GM23338 (cell line): ENCODE measurements at regions not wholly inside any gene's neighbourhood (a gene's known extent, or its start where the extent isn't known, plus 50 kb on each side); places are given as distances from the start of the nearest gene placed in this dataset.

Experiments used
- ATAC-seq: fragments of 200-7000 bp; cut with Tn5 transposase; 3 replicates; pipeline ENCODE4 v1.9.1; 2020
- DNase-seq: peaks from one replicate; pipeline ENCODE4 v3.0.0-alpha.2; 2015; ENCODE audit warnings: low spot score
- H2AFZ ChIP-seq: fragments of 200-600 bp; sonication (generic); 2 replicates; pipeline ENCODE4 v1.8.0; 2016; ENCODE audit warnings: antibody characterized with exemption, mild to moderate bottlenecking, moderate library complexity
- H3F3A ChIP-seq: fragments of 200-600 bp; sonication (generic); replicated peaks from 2 replicates; pipeline ENCODE4 v1.8.0; 2017; ENCODE audit warnings: antibody characterized with exemption, mixed run types, low read depth
- H3K27ac ChIP-seq: fragments of 200-600 bp; sonication (generic); 2 replicates; pipeline ENCODE4 v1.6.1; 2016; ENCODE audit warnings: low read depth
- H3K27me3 ChIP-seq: fragments of 200-600 bp; sonication (generic); 2 replicates; pipeline ENCODE4 v1.8.0; 2016; ENCODE audit warnings: mild to moderate bottlenecking, mixed run types, moderate library complexity; ENCODE audit not compliant: insufficient read depth
- H3K36me3 ChIP-seq: fragments of 200-600 bp; sonication (generic); 2 replicates; pipeline ENCODE4 v1.8.0; 2016; ENCODE audit warnings: mild to moderate bottlenecking; ENCODE audit not compliant: insufficient read depth
- H3K4me1 ChIP-seq: fragments of 200-600 bp; sonication (generic); 2 replicates; pipeline ENCODE4 v1.8.0; 2016; ENCODE audit warnings: mild to moderate bottlenecking, moderate library complexity; ENCODE audit not compliant: insufficient read depth
- H3K4me2 ChIP-seq: fragments of 200-600 bp; sonication (generic); 2 replicates; pipeline ENCODE4 v1.7.1; 2017; ENCODE audit warnings: mixed run types
- H3K4me3 ChIP-seq: fragments of 200-600 bp; sonication (generic); 2 replicates; pipeline ENCODE4 v1.6.1; 2016; ENCODE audit warnings: mixed run types
- H3K79me2 ChIP-seq: fragments of 200-600 bp; sonication (generic); replicated peaks from 2 replicates; pipeline ENCODE4 v1.8.0; 2017; ENCODE audit warnings: mild to moderate bottlenecking; ENCODE audit not compliant: insufficient read depth
- H3K9me2 ChIP-seq: fragments of 200-600 bp; sonication (generic); 2 replicates; pipeline ENCODE4 v1.8.0; 2017; ENCODE audit not compliant: insufficient read depth
- H4K20me1 ChIP-seq: fragments of 200-600 bp; sonication (generic); replicated peaks from 2 replicates; pipeline ENCODE4 v1.8.0; 2017; ENCODE audit warnings: mild to moderate bottlenecking; ENCODE audit not compliant: insufficient read depth
- H3K27ac Mint-ChIP-seq: 2 replicates; pipeline ENCODE4 v1.8.0; 2020; ENCODE audit warnings: inconsistent platforms, mild to moderate bottlenecking, moderate library complexity, mixed read lengths
- H3K27me3 Mint-ChIP-seq: 3 replicates; pipeline ENCODE4 v1.8.0; 2022; ENCODE audit warnings: low read depth, mild to moderate bottlenecking, moderate library complexity, mixed read lengths, inconsistent platforms; ENCODE audit not compliant: insufficient read depth, poor library complexity
- H3K36me3 Mint-ChIP-seq: 3 replicates; pipeline ENCODE4 v1.8.0; 2021; ENCODE audit warnings: low read depth, mild to moderate bottlenecking, inconsistent platforms, moderate library complexity, mixed read lengths
- H3K4me1 Mint-ChIP-seq: 3 replicates; pipeline ENCODE4 v1.8.0; 2020; ENCODE audit warnings: mild to moderate bottlenecking, inconsistent platforms, mixed read lengths
- H3K4me3 Mint-ChIP-seq: 3 replicates; pipeline ENCODE4 v1.8.0; 2021; ENCODE audit warnings: moderate library complexity, mild to moderate bottlenecking, inconsistent platforms, mixed read lengths
- H3K9me3 Mint-ChIP-seq: 3 replicates; pipeline ENCODE4 v1.8.0; 2020; ENCODE audit warnings: moderate library complexity, mild to moderate bottlenecking, inconsistent platforms, mixed read lengths
- EZH2 ChIP-seq: fragments of 200-600 bp; sonication (generic); IDR thresholded peaks from one replicate; pipeline ENCODE4 v1.8.0; 2017; ENCODE audit warnings: antibody characterized with exemption, mild to moderate bottlenecking, low read depth; ENCODE audit not compliant: unreplicated experiment
- NANOG ChIP-seq: IDR thresholded peaks from 2 replicates; pipeline ENCODE4 v1.6.1; 2016; ENCODE audit warnings: antibody characterized with exemption, borderline replicate concordance
- ZNF331 ChIP-seq: fragments of 250-450 bp; sonication (Bioruptor Pico); IDR thresholded peaks from 2 replicates; pipeline ENCODE4 v1.5.0; 2020; ENCODE audit warnings: low read depth, mild to moderate bottlenecking, moderate library complexity
- TF ChIP-seq, protein P1 (sequence below): fragments of 250-450 bp; sonication (Bioruptor Pico); IDR thresholded peaks from 2 replicates; pipeline ENCODE4 v1.5.0; 2020; ENCODE audit warnings: mild to moderate bottlenecking, moderate library complexity
- TF ChIP-seq, protein P2 (sequence below), 2 experiments: fragments of 200-600 bp in 1 of 2; sonication (generic) in 1 of 2; conservative IDR thresholded peaks; 2 replicates each; pipeline versions ENCODE4 v1.5.1 to v1.6.1; 2016 to 2017; ENCODE audit warnings: antibody characterized with exemption in 2 of 2, low read depth in 2 of 2, mild to moderate bottlenecking in 2 of 2, moderate library complexity in 1 of 2

DNA sequence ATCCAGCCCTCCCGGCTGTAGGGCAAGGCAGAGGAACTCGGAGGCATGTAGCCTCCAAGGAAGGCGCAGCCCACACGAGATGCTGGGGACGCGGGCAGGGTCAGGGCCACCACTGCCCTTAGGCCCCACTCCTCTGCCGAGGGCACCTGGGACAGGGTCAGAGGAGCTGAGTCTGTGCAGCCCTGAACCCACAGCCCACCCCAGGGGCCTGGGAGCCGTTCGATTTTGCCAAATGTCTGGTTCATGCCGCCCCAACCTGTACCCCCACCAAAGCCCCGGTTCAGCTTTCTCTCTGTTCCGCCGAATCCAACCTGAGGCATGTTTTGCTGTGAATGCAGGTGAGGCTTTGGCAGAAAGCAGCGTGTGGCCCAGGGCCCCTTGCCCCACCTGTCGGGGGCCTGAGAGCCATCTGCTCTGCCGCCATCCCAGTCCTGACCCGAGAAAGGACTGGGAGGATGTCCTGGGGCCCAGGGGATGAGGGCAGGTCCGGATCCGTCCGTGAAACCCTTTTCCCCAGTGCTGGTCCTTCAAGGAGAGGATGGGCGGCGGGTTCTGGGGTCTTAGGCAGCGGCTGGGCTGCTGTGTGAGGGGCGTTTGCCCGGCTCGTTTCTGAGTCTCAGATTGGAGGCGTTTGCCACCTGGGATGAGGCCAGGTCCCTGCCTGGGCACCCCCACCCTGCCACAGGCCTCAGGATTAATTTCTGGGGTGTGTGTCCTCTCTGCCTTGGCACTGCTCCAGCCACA is 79.3 kb upstream of the GATA5 start (continued):
- TF ChIP-seq, protein P1, sequence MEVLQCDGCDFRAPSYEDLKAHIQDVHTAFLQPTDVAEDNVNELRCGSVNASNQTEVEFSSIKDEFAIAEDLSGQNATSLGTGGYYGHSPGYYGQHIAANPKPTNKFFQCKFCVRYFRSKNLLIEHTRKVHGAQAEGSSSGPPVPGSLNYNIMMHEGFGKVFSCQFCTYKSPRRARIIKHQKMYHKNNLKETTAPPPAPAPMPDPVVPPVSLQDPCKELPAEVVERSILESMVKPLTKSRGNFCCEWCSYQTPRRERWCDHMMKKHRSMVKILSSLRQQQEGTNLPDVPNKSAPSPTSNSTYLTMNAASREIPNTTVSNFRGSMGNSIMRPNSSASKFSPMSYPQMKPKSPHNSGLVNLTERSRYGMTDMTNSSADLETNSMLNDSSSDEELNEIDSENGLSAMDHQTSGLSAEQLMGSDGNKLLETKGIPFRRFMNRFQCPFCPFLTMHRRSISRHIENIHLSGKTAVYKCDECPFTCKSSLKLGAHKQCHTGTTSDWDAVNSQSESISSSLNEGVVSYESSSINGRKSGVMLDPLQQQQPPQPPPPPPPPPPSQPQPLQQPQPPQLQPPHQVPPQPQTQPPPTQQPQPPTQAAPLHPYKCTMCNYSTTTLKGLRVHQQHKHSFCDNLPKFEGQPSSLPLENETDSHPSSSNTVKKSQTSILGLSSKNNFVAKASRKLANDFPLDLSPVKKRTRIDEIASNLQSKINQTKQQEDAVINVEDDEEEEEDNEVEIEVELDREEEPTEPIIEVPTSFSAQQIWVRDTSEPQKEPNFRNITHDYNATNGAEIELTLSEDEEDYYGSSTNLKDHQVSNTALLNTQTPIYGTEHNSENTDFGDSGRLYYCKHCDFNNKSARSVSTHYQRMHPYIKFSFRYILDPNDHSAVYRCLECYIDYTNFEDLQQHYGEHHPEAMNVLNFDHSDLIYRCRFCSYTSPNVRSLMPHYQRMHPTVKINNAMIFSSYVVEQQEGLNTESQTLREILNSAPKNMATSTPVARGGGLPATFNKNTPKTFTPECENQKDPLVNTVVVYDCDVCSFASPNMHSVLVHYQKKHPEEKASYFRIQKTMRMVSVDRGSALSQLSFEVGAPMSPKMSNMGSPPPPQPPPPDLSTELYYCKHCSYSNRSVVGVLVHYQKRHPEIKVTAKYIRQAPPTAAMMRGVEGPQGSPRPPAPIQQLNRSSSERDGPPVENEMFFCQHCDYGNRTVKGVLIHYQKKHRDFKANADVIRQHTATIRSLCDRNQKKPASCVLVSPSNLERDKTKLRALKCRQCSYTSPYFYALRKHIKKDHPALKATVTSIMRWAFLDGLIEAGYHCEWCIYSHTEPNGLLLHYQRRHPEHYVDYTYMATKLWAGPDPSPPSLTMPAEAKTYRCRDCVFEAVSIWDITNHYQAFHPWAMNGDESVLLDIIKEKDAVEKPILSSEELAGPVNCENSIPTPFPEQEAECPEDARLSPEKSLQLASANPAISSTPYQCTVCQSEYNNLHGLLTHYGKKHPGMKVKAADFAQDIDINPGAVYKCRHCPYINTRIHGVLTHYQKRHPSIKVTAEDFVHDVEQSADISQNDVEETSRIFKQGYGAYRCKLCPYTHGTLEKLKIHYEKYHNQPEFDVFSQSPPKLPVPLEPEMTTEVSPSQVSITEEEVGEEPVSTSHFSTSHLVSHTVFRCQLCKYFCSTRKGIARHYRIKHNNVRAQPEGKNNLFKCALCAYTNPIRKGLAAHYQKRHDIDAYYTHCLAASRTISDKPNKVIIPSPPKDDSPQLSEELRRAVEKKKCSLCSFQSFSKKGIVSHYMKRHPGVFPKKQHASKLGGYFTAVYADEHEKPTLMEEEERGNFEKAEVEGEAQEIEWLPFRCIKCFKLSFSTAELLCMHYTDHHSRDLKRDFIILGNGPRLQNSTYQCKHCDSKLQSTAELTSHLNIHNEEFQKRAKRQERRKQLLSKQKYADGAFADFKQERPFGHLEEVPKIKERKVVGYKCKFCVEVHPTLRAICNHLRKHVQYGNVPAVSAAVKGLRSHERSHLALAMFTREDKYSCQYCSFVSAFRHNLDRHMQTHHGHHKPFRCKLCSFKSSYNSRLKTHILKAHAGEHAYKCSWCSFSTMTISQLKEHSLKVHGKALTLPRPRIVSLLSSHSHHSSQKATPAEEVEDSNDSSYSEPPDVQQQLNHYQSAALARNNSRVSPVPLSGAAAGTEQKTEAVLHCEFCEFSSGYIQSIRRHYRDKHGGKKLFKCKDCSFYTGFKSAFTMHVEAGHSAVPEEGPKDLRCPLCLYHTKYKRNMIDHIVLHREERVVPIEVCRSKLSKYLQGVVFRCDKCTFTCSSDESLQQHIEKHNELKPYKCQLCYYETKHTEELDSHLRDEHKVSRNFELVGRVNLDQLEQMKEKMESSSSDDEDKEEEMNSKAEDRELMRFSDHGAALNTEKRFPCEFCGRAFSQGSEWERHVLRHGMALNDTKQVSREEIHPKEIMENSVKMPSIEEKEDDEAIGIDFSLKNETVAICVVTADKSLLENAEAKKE (CRISPR knock-in tag) = no peak
- TF ChIP-seq NANOG (no peak), ZNF331 (CRISPR knock-in tag) (no peak)

DNA sequence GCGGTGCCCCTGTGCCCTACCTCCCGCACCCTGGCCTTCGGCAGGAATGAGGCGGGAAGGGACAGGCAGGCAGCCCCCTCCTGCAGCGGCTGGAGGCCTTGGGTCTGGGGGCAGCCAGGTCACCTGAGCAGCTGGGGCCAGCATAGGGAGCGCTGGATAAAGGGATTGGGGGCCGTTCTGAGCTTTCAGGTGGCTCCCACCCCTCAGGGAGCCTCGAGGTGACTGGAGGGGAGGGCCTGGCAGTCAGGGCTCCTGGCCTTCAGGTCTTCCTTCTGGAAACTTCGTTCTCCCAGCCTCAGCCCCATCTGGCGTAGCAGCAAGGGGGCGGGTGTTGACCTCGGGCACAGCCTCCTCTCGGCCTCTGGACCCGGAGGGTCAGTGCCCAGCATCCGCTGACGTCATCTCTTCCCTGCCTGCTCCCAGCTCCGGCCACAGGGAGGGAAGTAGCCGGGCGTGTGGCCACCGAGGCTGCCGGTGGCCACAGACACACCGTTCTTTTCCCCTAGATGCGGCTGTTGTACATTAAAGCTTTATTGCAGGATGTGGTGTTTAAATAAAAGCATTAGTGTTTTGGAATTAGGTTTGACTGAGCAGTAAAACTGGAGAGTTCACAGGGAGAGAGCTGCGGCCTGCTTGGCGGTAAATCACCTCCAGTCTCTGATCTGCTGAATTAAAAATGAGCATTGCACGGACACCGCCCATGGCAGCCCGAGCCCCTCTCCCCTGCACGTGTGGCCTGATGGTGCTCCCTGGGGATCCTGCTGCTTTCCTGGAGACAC is 80.0 kb upstream of the GATA5 start:
- Histone ChIP-seq H3K4me3 (no peak overlapping the region), H3K4me1 (peaks cover 3% of the 10 kb centered on the region; the same call in 1 of the 2 replicates), H4K20me1 (no peaks in the 10 kb centered on the region), H3K4me2 (no peak overlapping the region), H3K79me2 (no peaks in the 10 kb centered on the region), H3F3A (no peaks in the 10 kb centered on the region), H3K36me3 (no peaks in the 10 kb centered on the region), H3K27ac (no peak overlapping the region), H2AFZ (no peak overlapping the region), H3K9me2 (no peaks in the 10 kb centered on the region), H3K27me3 (peaks cover 12% of the 10 kb centered on the region)
- peaks cover 24% of the 10 kb centered on the region for H3K27me3 Mint-ChIP-seq
- H3K27ac Mint-ChIP-seq = no peak overlapping the region
- H3K9me3 Mint-ChIP-seq = no peaks in the 10 kb centered on the region
- DNase-seq = no peak
- H3K36me3 Mint-ChIP-seq = no peaks in the 10 kb centered on the region; the same call in 2 of the 3 replicates
- H3K4me3 Mint-ChIP-seq = no peak overlapping the region
- ATAC-seq = no peak
- peaks cover 16% of the 10 kb centered on the region for H3K4me1 Mint-ChIP-seq
- TF ChIP-seq, protein P2, sequence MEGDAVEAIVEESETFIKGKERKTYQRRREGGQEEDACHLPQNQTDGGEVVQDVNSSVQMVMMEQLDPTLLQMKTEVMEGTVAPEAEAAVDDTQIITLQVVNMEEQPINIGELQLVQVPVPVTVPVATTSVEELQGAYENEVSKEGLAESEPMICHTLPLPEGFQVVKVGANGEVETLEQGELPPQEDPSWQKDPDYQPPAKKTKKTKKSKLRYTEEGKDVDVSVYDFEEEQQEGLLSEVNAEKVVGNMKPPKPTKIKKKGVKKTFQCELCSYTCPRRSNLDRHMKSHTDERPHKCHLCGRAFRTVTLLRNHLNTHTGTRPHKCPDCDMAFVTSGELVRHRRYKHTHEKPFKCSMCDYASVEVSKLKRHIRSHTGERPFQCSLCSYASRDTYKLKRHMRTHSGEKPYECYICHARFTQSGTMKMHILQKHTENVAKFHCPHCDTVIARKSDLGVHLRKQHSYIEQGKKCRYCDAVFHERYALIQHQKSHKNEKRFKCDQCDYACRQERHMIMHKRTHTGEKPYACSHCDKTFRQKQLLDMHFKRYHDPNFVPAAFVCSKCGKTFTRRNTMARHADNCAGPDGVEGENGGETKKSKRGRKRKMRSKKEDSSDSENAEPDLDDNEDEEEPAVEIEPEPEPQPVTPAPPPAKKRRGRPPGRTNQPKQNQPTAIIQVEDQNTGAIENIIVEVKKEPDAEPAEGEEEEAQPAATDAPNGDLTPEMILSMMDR (conservative IDR thresholded peaks at IDR 0.05; ENCODE audit: low read depth in 2 of 2) = no peak
- TF ChIP-seq, protein P1 (CRISPR knock-in tag) = no peak
- TF ChIP-seq EZH2 = no peak
